HEK293T (cell line): ENCODE measurements at regions not wholly inside any gene's neighbourhood (a gene's known extent, or its start where the extent isn't known, plus 50 kb on each side); places are given as distances from the start of the nearest gene placed in this dataset.

Experiments
- CTCF ChIA-PET: fragments of 350-600 bp; formaldehyde crosslinking; extraction: SDS; loops from one replicate; lab custom pipeline; 2021; ENCODE audit warnings: antibody characterized with exemption, inconsistent platforms; lab: Yijun Ruan, JAX
- POLR2A ChIA-PET: fragments of 350-600 bp; formaldehyde crosslinking; extraction: SDS; loops from one replicate; lab custom pipeline; 2020; ENCODE audit warnings: antibody characterized with exemption, inconsistent platforms; lab: Yijun Ruan, JAX
- DNase-seq: peaks from one replicate; pipeline ENCODE4 v3.0.0; 2012; ENCODE audit warnings: mixed read lengths; ENCODE audit errors: extremely low spot score
- ARNT ChIP-seq: fragments of 450-650 bp; IDR thresholded peaks from 2 replicates; pipeline ENCODE4 v1.6.1; 2017; ENCODE audit warnings: mild to moderate bottlenecking
- BHLHE40 ChIP-seq: fragments of 450-650 bp; IDR thresholded peaks from 2 replicates; pipeline ENCODE4 v1.6.1; 2016; ENCODE audit warnings: mild to moderate bottlenecking, moderate library complexity, borderline replicate concordance
- CTBP1 ChIP-seq: fragments of 450-650 bp; IDR thresholded peaks from 2 replicates; pipeline ENCODE4 v1.6.1; 2016; ENCODE audit warnings: borderline replicate concordance
- ELF4 ChIP-seq: fragments of 450-650 bp; IDR thresholded peaks from 2 replicates; pipeline ENCODE4 v1.6.1; 2017; ENCODE audit warnings: antibody characterized with exemption
- FOXA1 ChIP-seq: fragments of 450-650 bp; IDR thresholded peaks from 2 replicates; pipeline ENCODE4 v1.6.1; 2016; ENCODE audit warnings: mild to moderate bottlenecking
- FOXK2 ChIP-seq: fragments of 450-650 bp; IDR thresholded peaks from 2 replicates; pipeline ENCODE4 v1.6.1; 2016; ENCODE audit warnings: mild to moderate bottlenecking
- FOXM1 ChIP-seq: fragments of 450-650 bp; IDR thresholded peaks from 2 replicates; pipeline ENCODE4 v1.6.1; 2017; ENCODE audit warnings: mild to moderate bottlenecking, borderline replicate concordance
- HDGF ChIP-seq: fragments of 450-650 bp; IDR thresholded peaks from 2 replicates; pipeline ENCODE4 v1.6.1; 2017; ENCODE audit warnings: antibody characterized with exemption, borderline replicate concordance
- L3MBTL2 ChIP-seq: fragments of 450-650 bp; conservative IDR thresholded peaks from 2 replicates; pipeline ENCODE4 v1.6.1; 2016; ENCODE audit warnings: mild to moderate bottlenecking
- LEF1 ChIP-seq: fragments of 450-650 bp; IDR thresholded peaks from 2 replicates; pipeline ENCODE4 v1.6.1; 2017; ENCODE audit warnings: mild to moderate bottlenecking, borderline replicate concordance
- NFRKB ChIP-seq: fragments of 450-650 bp; IDR thresholded peaks from 2 replicates; pipeline ENCODE4 v1.6.1; 2016; ENCODE audit warnings: mild to moderate bottlenecking, moderate library complexity
- SP1 ChIP-seq: fragments of 450-650 bp; IDR thresholded peaks from 2 replicates; pipeline ENCODE4 v1.6.1; 2017
- SUZ12 ChIP-seq: fragments of 450-650 bp; IDR thresholded peaks from 2 replicates; pipeline ENCODE4 v1.6.1; 2016; ENCODE audit warnings: mild to moderate bottlenecking
- TARDBP ChIP-seq: fragments of 450-650 bp; IDR thresholded peaks from 2 replicates; pipeline ENCODE4 v1.6.1; 2016
- ZNF384 ChIP-seq: fragments of 450-650 bp; IDR thresholded peaks from 2 replicates; pipeline ENCODE4 v1.6.1; 2016
- TF ChIP-seq, protein P1 (sequence below): fragments of 450-650 bp; IDR thresholded peaks from 2 replicates; pipeline ENCODE4 v1.6.1; 2016

DNA sequence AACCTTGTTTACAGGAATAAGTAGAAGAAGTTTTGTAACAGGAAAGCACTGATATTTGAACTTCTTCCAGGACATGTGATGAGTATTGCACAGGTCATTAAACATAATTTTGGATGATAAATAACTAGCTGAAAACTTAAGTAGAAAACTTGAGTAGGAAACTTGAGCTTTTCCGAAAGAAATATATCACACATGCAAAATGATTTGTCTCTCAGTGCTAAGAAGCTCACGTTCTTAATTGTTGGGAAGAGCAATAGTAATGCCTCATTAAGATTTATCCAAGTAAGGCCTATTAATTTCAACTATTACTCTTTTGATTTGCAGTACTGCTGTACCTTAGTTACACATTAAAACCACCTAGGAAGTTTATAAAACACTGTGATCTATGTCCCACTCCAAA, 1921.9 kb upstream of the LRRTM1 start:
- no peak for DNase-seq
- ChIA-PET POLR2A (no interaction called here), CTCF (no interaction called here)

DNA sequence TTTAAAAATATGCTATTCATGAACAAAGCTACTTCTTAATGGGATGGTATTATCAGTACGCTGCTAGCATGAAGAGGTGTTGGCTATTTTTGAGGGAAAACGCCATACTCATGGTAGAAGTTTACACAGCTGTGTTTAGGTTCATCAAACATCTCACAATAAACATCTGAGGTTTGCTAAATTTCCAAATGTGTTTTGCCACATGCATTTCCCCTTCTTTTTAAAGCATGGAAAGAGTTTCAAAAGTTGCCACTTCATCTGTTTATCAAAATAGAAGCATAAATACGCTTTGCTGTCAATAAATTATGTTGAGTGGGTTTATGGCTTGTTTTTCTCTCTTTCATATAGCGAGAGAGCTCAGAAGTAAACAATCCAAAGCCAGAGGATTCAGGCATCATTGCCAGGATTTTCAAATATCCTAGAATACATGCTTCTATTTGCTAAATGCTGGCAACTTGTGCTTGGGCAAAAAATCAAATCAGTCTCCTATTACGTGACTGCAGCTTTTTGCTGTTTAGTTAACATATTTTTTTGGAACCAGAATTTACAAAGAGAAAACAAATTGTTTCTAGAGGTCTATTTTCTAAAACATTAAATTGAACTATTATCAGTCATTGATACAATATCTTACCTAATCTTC, 1919.9 kb upstream of the LRRTM1 start:
- ChIA-PET CTCF (no interaction called here), POLR2A (no interaction called here)
- no peak for DNase-seq
- no peak for TF ChIP-seq ARNT
- TF ChIP-seq SUZ12, result no peak
- no peak for TF ChIP-seq BHLHE40
- no peak for TF ChIP-seq FOXA1
- no peak for TF ChIP-seq ZNF384
- no peak for TF ChIP-seq HDGF
- no peak for TF ChIP-seq NFRKB
- no peak for TF ChIP-seq FOXM1
- no peak for TF ChIP-seq CTBP1
- TF ChIP-seq L3MBTL2, result no peak
- no peak for TF ChIP-seq SP1
- TF ChIP-seq, protein P1, sequence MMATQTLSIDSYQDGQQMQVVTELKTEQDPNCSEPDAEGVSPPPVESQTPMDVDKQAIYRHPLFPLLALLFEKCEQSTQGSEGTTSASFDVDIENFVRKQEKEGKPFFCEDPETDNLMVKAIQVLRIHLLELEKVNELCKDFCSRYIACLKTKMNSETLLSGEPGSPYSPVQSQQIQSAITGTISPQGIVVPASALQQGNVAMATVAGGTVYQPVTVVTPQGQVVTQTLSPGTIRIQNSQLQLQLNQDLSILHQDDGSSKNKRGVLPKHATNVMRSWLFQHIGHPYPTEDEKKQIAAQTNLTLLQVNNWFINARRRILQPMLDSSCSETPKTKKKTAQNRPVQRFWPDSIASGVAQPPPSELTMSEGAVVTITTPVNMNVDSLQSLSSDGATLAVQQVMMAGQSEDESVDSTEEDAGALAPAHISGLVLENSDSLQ, result no peak

More for the DNA sequence above, 1921.9 kb upstream of the LRRTM1 start:
- no peak for TF ChIP-seq HDGF
- no peak for TF ChIP-seq ARNT
- TF ChIP-seq ELF4, result no peak
- no peak for TF ChIP-seq SUZ12
- no peak for TF ChIP-seq BHLHE40
- no peak for TF ChIP-seq FOXA1
- no peak for TF ChIP-seq SP1
- TF ChIP-seq TARDBP, result no peak
- TF ChIP-seq ZNF384, result no peak
- no peak for TF ChIP-seq LEF1
- TF ChIP-seq, protein P1, result no peak

DNA sequence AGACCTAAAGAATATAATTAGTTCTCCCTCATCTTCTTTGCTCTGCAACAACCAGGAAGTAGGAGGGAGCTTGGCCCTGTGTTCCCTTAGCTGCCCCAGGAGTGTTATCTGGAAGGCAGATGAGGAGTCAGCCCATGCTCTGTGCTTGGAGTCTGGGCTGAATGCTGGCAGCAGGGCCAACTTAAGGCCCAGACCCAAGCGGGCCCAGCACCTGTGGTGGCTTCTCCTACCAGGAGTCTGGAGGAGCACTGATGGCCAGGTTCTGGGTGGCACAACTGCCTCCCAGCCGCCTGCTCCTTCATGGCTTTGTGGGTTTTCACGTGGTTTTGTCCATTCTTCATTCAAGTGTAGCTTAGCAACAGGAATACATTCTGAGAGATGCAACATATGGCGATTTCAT, 1910.7 kb upstream of the LRRTM1 start:
- CTCF ChIA-PET, result no interaction called here
- DNase-seq, result no peak
- TF ChIP-seq NFRKB (no peak), FOXK2 (no peak), LEF1 (no peak), L3MBTL2 (no peak), SUZ12 (no peak), ELF4 (no peak), FOXM1 (no peak), BHLHE40 (no peak), FOXA1 (no peak), ARNT (no peak), SP1 (no peak), ZNF384 (no peak), HDGF (no peak), TARDBP (no peak)
- TF ChIP-seq, protein P1, result no peak
- POLR2A ChIA-PET, result no interaction called here

DNA sequence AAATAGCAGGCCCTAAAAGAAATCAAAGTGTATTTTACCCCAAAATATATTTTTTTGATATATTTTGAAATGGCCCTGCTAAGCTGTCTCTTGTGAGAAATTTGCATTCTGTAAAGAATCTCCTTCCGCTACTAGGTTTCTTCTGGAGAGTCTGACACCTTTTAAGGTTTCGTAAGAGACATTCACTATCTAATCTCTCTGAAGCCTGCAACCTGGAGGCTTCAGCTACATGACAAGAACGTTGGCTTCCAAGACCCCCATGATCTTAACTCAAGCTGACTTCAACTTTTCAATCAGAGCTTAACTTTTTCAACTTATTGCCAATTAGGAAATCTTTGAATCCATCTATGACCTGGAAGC, 1894.9 kb upstream of the LRRTM1 start:
- ChIA-PET POLR2A (no interaction called here), CTCF (no interaction called here)
- TF ChIP-seq ELF4, result no peak
- TF ChIP-seq, protein P1, result no peak
- no peak for TF ChIP-seq FOXA1
- TF ChIP-seq SP1, result no peak
- TF ChIP-seq FOXK2, result no peak
- TF ChIP-seq TARDBP, result no peak
- DNase-seq, result no peak

DNA sequence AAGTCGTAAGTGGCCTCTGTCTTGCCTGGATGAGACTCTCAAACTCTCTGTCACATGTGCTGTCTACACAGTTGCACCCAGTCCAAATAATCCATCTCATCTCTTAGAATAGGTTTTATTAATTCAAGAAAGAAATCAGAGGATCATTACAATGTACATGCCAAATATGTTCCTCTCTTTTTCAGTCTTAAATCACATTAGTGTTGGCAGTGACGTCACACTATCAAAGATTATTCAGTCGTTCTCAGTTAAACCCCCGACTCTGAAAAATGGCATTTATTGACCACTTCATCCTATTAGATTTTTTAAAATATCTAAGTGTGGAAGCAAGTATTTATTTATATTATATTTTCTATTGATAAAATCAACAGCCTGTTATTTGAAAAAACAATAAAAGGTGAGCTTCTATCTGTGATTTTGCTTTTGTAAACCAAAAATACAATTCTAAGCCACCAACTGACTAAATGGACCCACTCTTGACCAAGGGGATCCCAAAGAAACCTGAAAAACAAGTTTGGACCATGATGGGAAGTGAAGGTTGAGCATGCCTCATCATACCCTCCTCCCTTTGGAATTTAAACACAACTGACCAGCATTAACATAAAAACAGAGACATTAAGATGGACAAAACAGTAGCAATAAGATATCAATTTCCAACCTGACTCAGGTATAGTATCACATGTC, 1894.4 kb upstream of the LRRTM1 start:
- no peak for DNase-seq
- TF ChIP-seq ZNF384 (no peak), L3MBTL2 (no peak), HDGF (no peak), ELF4 (no peak), LEF1 (no peak), CTBP1 (no peak), SP1 (no peak), NFRKB (no peak), FOXA1 (no peak), TARDBP (no peak), FOXM1 (no peak), ARNT (no peak), SUZ12 (no peak), FOXK2 (no peak), BHLHE40 (no peak)
- TF ChIP-seq, protein P1, result no peak
- ChIA-PET CTCF (no interaction called here), POLR2A (no interaction called here)
